ENCODE measurements at regions not wholly inside any gene's neighbourhood (a gene's known extent, or its start where the extent isn't known, plus 50 kb on each side); places are given as distances from the start of the nearest gene placed in this dataset.
"Not testable (repeated sequence)": the region's sequence is repeated elsewhere in the genome, so short reads cannot be mapped to it uniquely, and the experiment has no call there.

GRCh38 chr5:71398400-71398799 is 57.1 kb upstream of the BDP1 start:
- H3K4me3 ChIP-seq (ENCODE audit: low read depth, low read length, poor library complexity, severe bottlenecking); POLR2A ChIA-PET (ENCODE audit: low non-redundant PET); BruUV-seq (replicated peaks): not testable (repeated sequence)

GRCh38 chr5:71398859-71399258 is 56.6 kb upstream of the BDP1 start:
- POLR2A ChIA-PET (ENCODE audit: low non-redundant PET); H3K27me3 ChIP-seq (replicated peaks; ENCODE audit: insufficient read depth, low read depth, low read length, poor library complexity); CTCF ChIA-PET; H3K9me3 ChIP-seq (ENCODE audit: low read depth, low read length, poor library complexity, severe bottlenecking); DNase-seq (ENCODE audit: low spot score); H3K4me1 ChIP-seq (ENCODE audit: insufficient read depth, low read length, poor library complexity, severe bottlenecking); BruUV-seq (replicated peaks); intact Hi-C loops (cut with micrococcal nuclease; ENCODE audit: unreplicated experiment); H3K4me3 ChIP-seq (ENCODE audit: low read depth, low read length, poor library complexity, severe bottlenecking); H3K27ac ChIP-seq (ENCODE audit: low read depth, low read length, poor library complexity, severe bottlenecking); H3K36me3 ChIP-seq (ENCODE audit: insufficient read depth, low read length, poor library complexity, severe bottlenecking): not testable (repeated sequence)

More at GRCh38 chr5:71398400-71398799, 57.1 kb upstream of the BDP1 start:
- intact Hi-C loops (cut with micrococcal nuclease; ENCODE audit: unreplicated experiment); H3K27ac ChIP-seq (ENCODE audit: low read depth, low read length, poor library complexity, severe bottlenecking); H3K9me3 ChIP-seq (ENCODE audit: low read depth, low read length, poor library complexity, severe bottlenecking); H3K36me3 ChIP-seq (ENCODE audit: insufficient read depth, low read length, poor library complexity, severe bottlenecking); CTCF ChIA-PET; H3K4me1 ChIP-seq (ENCODE audit: insufficient read depth, low read length, poor library complexity, severe bottlenecking); H3K27me3 ChIP-seq (replicated peaks; ENCODE audit: insufficient read depth, low read depth, low read length, poor library complexity): not testable (repeated sequence)
- DNase-seq (ENCODE audit: low spot score) = peak; percentile 26

- H3K9me3 ChIP-seq (ENCODE audit: low read depth, low read length, poor library complexity, severe bottlenecking); H3K27me3 ChIP-seq (replicated peaks; ENCODE audit: insufficient read depth, low read depth, low read length, poor library complexity); H3K4me3 ChIP-seq (ENCODE audit: low read depth, low read length, poor library complexity, severe bottlenecking); H3K27ac ChIP-seq (ENCODE audit: low read depth, low read length, poor library complexity, severe bottlenecking); H3K4me1 ChIP-seq (ENCODE audit: insufficient read depth, low read length, poor library complexity, severe bottlenecking); CTCF ChIA-PET; intact Hi-C loops (cut with micrococcal nuclease; ENCODE audit: unreplicated experiment); DNase-seq (ENCODE audit: low spot score); H3K36me3 ChIP-seq (ENCODE audit: insufficient read depth, low read length, poor library complexity, severe bottlenecking); BruUV-seq (replicated peaks); POLR2A ChIA-PET (ENCODE audit: low non-redundant PET): not testable (repeated sequence)
Observed at GRCh38 chr5:71399443-71399842, 56.0 kb upstream of the BDP1 start.

GRCh38 chr5:71400626-71401025 is 54.8 kb upstream of the BDP1 start:
- H3K9me3 ChIP-seq (ENCODE audit: low read depth, low read length, poor library complexity, severe bottlenecking); intact Hi-C loops (cut with micrococcal nuclease; ENCODE audit: unreplicated experiment); CTCF ChIA-PET; POLR2A ChIA-PET (ENCODE audit: low non-redundant PET); H3K4me1 ChIP-seq (ENCODE audit: insufficient read depth, low read length, poor library complexity, severe bottlenecking); DNase-seq (ENCODE audit: low spot score); BruUV-seq (replicated peaks); H3K27ac ChIP-seq (ENCODE audit: low read depth, low read length, poor library complexity, severe bottlenecking); H3K27me3 ChIP-seq (replicated peaks; ENCODE audit: insufficient read depth, low read depth, low read length, poor library complexity); H3K36me3 ChIP-seq (ENCODE audit: insufficient read depth, low read length, poor library complexity, severe bottlenecking); H3K4me3 ChIP-seq (ENCODE audit: low read depth, low read length, poor library complexity, severe bottlenecking): not testable (repeated sequence)

- intact Hi-C loops (cut with micrococcal nuclease; ENCODE audit: unreplicated experiment); H3K9me3 ChIP-seq (ENCODE audit: low read depth, low read length, poor library complexity, severe bottlenecking); POLR2A ChIA-PET (ENCODE audit: low non-redundant PET); H3K27me3 ChIP-seq (replicated peaks; ENCODE audit: insufficient read depth, low read depth, low read length, poor library complexity); H3K4me3 ChIP-seq (ENCODE audit: low read depth, low read length, poor library complexity, severe bottlenecking); BruUV-seq (replicated peaks); CTCF ChIA-PET; H3K4me1 ChIP-seq (ENCODE audit: insufficient read depth, low read length, poor library complexity, severe bottlenecking); DNase-seq (ENCODE audit: low spot score); H3K36me3 ChIP-seq (ENCODE audit: insufficient read depth, low read length, poor library complexity, severe bottlenecking); H3K27ac ChIP-seq (ENCODE audit: low read depth, low read length, poor library complexity, severe bottlenecking): not testable (repeated sequence)
Observed at GRCh38 chr5:71401150-71401549, 54.3 kb upstream of the BDP1 start.

GRCh38 chr5:71401564-71401963 is 53.9 kb upstream of the BDP1 start:
- intact Hi-C loops (cut with micrococcal nuclease; ENCODE audit: unreplicated experiment); H3K27me3 ChIP-seq (replicated peaks; ENCODE audit: insufficient read depth, low read depth, low read length, poor library complexity); DNase-seq (ENCODE audit: low spot score); H3K4me1 ChIP-seq (ENCODE audit: insufficient read depth, low read length, poor library complexity, severe bottlenecking); H3K36me3 ChIP-seq (ENCODE audit: insufficient read depth, low read length, poor library complexity, severe bottlenecking); H3K27ac ChIP-seq (ENCODE audit: low read depth, low read length, poor library complexity, severe bottlenecking); H3K9me3 ChIP-seq (ENCODE audit: low read depth, low read length, poor library complexity, severe bottlenecking); POLR2A ChIA-PET (ENCODE audit: low non-redundant PET); BruUV-seq (replicated peaks); CTCF ChIA-PET; H3K4me3 ChIP-seq (ENCODE audit: low read depth, low read length, poor library complexity, severe bottlenecking): not testable (repeated sequence)

- H3K27ac ChIP-seq (ENCODE audit: low read depth, low read length, poor library complexity, severe bottlenecking); DNase-seq (ENCODE audit: low spot score); CTCF ChIA-PET; H3K4me1 ChIP-seq (ENCODE audit: insufficient read depth, low read length, poor library complexity, severe bottlenecking); H3K27me3 ChIP-seq (replicated peaks; ENCODE audit: insufficient read depth, low read depth, low read length, poor library complexity); POLR2A ChIA-PET (ENCODE audit: low non-redundant PET); H3K4me3 ChIP-seq (ENCODE audit: low read depth, low read length, poor library complexity, severe bottlenecking); H3K36me3 ChIP-seq (ENCODE audit: insufficient read depth, low read length, poor library complexity, severe bottlenecking); H3K9me3 ChIP-seq (ENCODE audit: low read depth, low read length, poor library complexity, severe bottlenecking); intact Hi-C loops (cut with micrococcal nuclease; ENCODE audit: unreplicated experiment); BruUV-seq (replicated peaks): not testable (repeated sequence)
Observed at GRCh38 chr5:71404441-71404840, 51.0 kb upstream of the BDP1 start.

- H3K4me3 ChIP-seq (ENCODE audit: low read depth, low read length, poor library complexity, severe bottlenecking); CTCF ChIA-PET; POLR2A ChIA-PET (ENCODE audit: low non-redundant PET); H3K4me1 ChIP-seq (ENCODE audit: insufficient read depth, low read length, poor library complexity, severe bottlenecking); BruUV-seq (replicated peaks); H3K27ac ChIP-seq (ENCODE audit: low read depth, low read length, poor library complexity, severe bottlenecking); intact Hi-C loops (cut with micrococcal nuclease; ENCODE audit: unreplicated experiment); H3K27me3 ChIP-seq (replicated peaks; ENCODE audit: insufficient read depth, low read depth, low read length, poor library complexity); H3K36me3 ChIP-seq (ENCODE audit: insufficient read depth, low read length, poor library complexity, severe bottlenecking); H3K9me3 ChIP-seq (ENCODE audit: low read depth, low read length, poor library complexity, severe bottlenecking): not testable (repeated sequence)
- peak; percentile 24 for DNase-seq (ENCODE audit: low spot score)
Observed at GRCh38 chr5:71404936-71405335, 50.5 kb upstream of the BDP1 start.
